IMR-90 (cell line): ENCODE measurements at regions not wholly inside any gene's neighbourhood (a gene's known extent, or its start where the extent isn't known, plus 50 kb on each side); places are given as distances from the start of the nearest gene placed in this dataset.

Experiments used
- BHLHE40 ChIP-seq: fragments of 150-350 bp; IDR thresholded peaks from 2 replicates; pipeline ENCODE4 v1.6.1; 2016; ENCODE audit warnings: mild to moderate bottlenecking, low read depth, low read length
- CEBPB ChIP-seq: IDR thresholded peaks from 2 replicates; pipeline ENCODE4 v1.6.1; 2012; ENCODE audit warnings: low read depth, low read length, improper control_type of control experiment
- CHD1 ChIP-seq: IDR thresholded peaks from 2 replicates; pipeline ENCODE4 v1.6.1; 2012; ENCODE audit warnings: low read depth, low read length, improper control_type of control experiment
- CTCF ChIP-seq: conservative IDR thresholded peaks from 2 replicates; pipeline ENCODE4 v1.5.1; 2012; ENCODE audit warnings: mild to moderate bottlenecking, low read depth, low read length, improper control_type of control experiment
- FOS ChIP-seq: fragments of 150-350 bp; IDR thresholded peaks from 2 replicates; pipeline ENCODE4 v1.6.1; 2016; ENCODE audit warnings: low read depth, low read length
- MAFK ChIP-seq: IDR thresholded peaks from 2 replicates; pipeline ENCODE4 v1.6.1; 2012; ENCODE audit warnings: low read depth, low read length, improper control_type of control experiment
- MXI1 ChIP-seq: IDR thresholded peaks from 2 replicates; pipeline ENCODE4 v1.6.1; 2012; ENCODE audit warnings: low read depth, mild to moderate bottlenecking, low read length, moderate library complexity, borderline replicate concordance
- NFE2L2 ChIP-seq: fragments of 150-350 bp; IDR thresholded peaks from 2 replicates; pipeline ENCODE4 v1.6.1; 2016; ENCODE audit warnings: low read depth, mild to moderate bottlenecking, low read length
- POLR2A ChIP-seq: IDR thresholded peaks from 2 replicates; pipeline ENCODE4 v1.6.1; 2012; ENCODE audit warnings: mild to moderate bottlenecking, low read depth, low read length
- RAD21 ChIP-seq: IDR thresholded peaks from 2 replicates; pipeline ENCODE4 v1.6.1; 2012; ENCODE audit warnings: low read length, improper control_type of control experiment
- RFX5 ChIP-seq: IDR thresholded peaks from 2 replicates; pipeline ENCODE4 v1.8.0; 2012; ENCODE audit warnings: low read depth, mild to moderate bottlenecking, low read length, moderate library complexity
- SMC3 ChIP-seq: fragments of 150-350 bp; IDR thresholded peaks from 2 replicates; pipeline ENCODE4 v1.6.1; 2016; ENCODE audit warnings: low read depth, mild to moderate bottlenecking, antibody characterized with exemption, low read length, moderate library complexity
- TF ChIP-seq, protein P1 (sequence below): fragments of 150-350 bp; IDR thresholded peaks from 2 replicates; pipeline ENCODE4 v1.6.1; 2017; ENCODE audit warnings: mild to moderate bottlenecking, antibody characterized with exemption, low read length, low read depth

DNA sequence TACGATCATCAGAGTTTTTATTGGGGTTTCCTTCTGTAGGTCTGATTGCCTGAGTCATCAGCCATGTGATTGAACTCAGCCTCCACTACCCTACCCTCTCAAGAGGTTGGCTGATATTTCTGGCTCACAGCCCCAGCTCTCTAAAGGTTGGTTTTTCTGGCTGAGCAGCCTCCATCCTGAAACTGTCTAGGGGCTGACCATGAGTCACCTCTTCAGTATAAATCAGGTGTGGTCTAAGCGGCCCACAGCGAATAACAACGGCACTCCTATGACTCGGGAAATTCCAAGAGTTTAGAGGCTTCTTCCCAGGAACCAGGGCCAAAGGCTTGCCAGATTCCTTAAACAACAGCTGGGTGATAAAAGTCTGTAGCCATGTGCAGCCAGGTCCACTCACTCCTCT, 115.5 kb downstream of the SOD2 start:
- TF ChIP-seq POLR2A (no peak), CTCF (no peak), RAD21 (no peak), CEBPB (no peak), FOS (no peak), MAFK (no peak), SMC3 (no peak), RFX5 (no peak), CHD1 (no peak), MXI1 (no peak), BHLHE40 (no peak), NFE2L2 (no peak)
- TF ChIP-seq, protein P1, sequence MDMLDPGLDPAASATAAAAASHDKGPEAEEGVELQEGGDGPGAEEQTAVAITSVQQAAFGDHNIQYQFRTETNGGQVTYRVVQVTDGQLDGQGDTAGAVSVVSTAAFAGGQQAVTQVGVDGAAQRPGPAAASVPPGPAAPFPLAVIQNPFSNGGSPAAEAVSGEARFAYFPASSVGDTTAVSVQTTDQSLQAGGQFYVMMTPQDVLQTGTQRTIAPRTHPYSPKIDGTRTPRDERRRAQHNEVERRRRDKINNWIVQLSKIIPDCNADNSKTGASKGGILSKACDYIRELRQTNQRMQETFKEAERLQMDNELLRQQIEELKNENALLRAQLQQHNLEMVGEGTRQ: no peak
